GM12873 (cell line): ENCODE measurements at regions not wholly inside any gene's neighbourhood (a gene's known extent, or its start where the extent isn't known, plus 50 kb on each side); places are given as distances from the start of the nearest gene placed in this dataset.

Experiments
- TF ChIP-seq, protein P1 (sequence below): IDR thresholded peaks from 2 replicates; pipeline ENCODE4 v1.5.1; 2012; ENCODE audit warnings: low read depth, mild to moderate bottlenecking, moderate library complexity, low read length, control low read depth; ENCODE audit not compliant: insufficient read depth; ENCODE audit errors: missing control alignments

DNA sequence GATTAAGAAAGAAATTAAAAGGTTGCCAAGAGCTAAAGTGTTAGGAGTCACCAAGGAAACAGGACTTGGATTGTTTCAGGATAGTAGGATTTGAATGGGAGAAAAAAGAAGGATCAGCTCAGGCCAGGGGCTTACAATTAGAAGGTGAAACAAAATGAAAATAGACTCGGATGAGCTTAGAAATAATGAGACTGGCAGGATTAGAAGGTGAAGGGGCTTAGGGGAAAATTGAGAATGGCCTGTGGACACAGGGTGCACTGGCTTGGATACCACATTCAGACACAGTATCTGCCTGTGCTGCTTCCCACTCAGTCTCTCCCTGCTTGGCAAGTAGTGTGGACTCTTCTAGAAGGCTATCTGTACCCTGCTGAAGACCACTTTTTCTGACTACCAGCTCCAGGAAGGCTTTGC, 206.1 kb upstream of the ATP10A start:
- TF ChIP-seq, protein P1, sequence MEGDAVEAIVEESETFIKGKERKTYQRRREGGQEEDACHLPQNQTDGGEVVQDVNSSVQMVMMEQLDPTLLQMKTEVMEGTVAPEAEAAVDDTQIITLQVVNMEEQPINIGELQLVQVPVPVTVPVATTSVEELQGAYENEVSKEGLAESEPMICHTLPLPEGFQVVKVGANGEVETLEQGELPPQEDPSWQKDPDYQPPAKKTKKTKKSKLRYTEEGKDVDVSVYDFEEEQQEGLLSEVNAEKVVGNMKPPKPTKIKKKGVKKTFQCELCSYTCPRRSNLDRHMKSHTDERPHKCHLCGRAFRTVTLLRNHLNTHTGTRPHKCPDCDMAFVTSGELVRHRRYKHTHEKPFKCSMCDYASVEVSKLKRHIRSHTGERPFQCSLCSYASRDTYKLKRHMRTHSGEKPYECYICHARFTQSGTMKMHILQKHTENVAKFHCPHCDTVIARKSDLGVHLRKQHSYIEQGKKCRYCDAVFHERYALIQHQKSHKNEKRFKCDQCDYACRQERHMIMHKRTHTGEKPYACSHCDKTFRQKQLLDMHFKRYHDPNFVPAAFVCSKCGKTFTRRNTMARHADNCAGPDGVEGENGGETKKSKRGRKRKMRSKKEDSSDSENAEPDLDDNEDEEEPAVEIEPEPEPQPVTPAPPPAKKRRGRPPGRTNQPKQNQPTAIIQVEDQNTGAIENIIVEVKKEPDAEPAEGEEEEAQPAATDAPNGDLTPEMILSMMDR = no peak

DNA sequence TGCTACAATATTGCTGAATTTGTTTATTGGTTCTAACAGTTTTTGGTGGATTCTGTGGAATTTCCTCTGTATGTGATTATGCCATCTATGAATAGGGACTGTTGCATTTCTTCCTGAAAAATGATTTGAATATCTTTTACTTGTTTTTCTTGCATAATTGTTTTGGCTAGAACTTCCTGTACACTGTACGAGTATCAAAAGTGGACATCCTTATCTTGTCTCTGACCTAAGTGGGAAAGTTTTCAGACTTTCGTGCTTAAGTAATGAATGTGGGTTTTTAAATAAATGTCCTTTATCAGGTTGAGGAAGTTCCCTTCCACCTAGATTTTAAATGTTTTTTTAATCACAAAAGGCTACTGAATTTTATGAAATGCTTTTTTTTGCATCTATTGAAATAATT, 203.8 kb upstream of the ATP10A start:
- TF ChIP-seq, protein P1 = no peak

DNA sequence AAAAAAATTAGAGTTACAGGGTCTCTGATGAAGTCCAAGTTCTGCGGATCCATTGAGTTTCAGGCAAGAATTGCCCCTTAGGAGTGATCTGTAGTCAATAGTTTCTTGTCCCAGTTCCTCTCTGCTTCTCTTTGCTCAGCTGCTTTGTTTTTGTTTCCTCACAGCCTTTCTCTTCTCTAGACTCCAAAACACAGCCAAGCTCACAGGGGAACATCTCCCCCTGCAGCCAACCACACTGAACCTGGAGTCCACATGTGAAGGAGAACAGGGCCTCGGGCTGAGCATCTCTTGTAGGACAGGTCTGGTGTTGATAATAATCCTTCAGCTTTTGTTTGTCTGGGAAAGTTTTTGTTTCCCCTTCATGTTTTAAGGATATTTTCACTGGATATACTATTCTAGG, 202.6 kb upstream of the ATP10A start:
- TF ChIP-seq, protein P1 = no peak

DNA sequence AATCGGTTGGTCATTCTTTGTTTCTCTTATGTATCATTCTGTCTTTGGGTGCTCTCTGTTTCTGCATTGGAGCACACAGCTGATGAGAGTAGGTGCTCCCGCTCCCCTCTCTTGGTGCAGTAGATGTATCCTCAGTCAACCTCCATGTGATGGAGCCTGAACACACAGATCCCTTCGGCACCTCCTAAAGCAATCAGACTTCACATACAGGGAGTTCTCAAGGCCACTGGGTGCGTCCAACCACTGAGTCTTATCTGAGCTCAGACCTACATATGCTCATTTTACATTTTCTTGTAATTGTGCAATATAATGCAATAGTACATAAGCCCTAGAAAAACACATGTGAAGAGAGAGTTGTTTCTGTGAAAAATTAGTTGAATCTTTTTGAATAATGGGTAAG, 198.1 kb upstream of the ATP10A start:
- TF ChIP-seq, protein P1 = no peak

DNA sequence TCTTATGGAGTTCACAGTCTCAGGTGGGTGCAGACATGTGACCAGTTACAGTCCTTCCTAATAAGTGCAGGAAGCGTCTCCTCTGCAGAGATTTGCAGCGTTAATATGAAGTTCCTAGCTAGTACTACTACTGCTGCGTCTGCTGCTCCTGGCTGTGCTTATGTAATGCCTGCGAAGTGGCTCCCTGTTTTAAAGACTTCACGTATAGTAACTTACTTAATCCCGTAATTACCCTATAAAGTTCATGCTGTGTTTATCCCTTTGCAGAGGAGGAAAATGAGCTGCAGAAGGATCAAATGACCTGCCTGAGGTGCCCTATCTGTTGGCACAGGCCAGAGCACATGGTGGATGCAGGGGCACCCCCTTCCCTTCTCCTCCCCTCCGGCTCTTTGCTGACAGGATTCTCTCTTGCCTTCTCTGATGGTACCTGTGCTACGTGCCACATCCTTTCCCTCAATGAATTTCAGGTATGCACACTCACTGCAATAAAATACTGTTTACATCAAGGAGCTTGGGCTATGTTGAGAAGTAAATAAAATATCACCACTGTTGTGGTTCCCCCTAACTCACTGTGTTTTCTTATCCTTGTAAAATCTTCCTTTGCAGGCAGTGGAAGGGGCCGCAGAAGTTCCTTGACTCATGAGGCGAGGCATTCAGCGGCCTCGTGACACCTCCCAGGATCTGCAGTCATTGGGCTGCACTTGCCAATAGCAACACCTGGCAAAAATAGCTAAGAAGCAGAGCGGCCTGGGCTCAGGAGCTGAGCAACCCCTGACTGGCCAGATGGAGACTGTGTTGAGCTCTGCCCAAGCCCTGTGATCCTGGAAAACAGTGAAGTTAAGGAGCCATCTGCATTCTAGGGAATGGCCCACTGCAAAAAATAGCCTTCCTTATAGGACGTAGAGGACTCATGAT, 188.9 kb upstream of the ATP10A start:
- TF ChIP-seq, protein P1 = no peak

DNA sequence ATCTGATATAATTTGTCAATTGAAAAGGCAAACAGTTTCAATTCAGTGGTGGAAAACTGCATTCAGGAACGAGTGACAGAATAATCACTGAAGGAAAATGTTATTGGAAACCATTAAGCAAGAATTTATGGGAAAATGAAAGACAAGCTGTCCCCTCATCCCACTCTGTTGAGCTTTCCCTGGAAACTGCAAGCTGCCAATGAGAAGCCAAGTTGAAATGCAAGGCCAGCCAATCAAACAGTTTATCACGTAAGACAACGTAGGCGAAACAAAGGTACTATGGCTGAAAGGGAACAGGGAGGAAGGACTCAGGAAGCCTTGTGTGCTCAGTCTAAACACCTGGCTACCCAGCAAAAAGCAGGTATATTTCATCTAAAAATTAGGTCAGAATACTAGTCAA, 187.9 kb upstream of the ATP10A start:
- TF ChIP-seq, protein P1 = no peak

DNA sequence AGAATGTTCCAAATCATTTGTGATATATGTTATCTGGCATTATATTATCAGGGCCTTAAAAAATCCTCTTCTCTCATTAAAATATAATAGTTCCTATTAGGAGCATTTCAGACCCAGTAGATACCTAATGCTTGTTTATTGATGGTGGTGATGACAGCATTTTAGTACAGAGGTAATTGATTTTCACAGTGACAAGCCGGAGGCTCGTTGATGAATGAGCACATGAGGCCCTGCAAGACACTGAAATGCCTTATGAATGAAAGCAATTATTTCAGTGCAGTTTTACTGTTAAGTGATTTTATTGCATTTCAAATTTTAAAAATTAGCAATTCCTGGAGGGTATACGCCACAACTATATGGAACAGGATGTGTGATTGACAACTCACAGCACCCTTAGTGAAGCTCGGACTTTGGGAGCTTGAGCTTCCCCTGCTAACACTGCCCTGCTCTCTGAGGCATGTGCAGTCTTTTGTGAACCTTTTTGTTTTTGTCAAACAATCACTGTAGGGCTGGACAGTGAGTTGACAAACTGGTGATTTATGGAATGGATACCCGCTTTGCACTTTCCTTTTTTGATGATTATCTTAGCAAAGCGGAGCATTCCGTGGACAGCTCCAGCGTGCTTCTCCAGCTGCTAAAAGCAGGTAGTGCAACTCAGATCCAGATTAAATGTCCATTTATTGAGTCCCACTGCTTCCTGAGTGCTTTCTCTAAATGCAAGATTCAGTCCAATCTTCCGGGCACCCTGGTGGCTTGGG, 187.0 kb upstream of the ATP10A start:
- TF ChIP-seq, protein P1 = no peak
